ENCODE measurements at regions not wholly inside any gene's neighbourhood (a gene's known extent, or its start where the extent isn't known, plus 50 kb on each side); places are given as distances from the start of the nearest gene placed in this dataset.
"Not testable (repeated sequence)": the region's sequence is repeated elsewhere in the genome, so short reads cannot be mapped to it uniquely, and the experiment has no call there.

DNA sequence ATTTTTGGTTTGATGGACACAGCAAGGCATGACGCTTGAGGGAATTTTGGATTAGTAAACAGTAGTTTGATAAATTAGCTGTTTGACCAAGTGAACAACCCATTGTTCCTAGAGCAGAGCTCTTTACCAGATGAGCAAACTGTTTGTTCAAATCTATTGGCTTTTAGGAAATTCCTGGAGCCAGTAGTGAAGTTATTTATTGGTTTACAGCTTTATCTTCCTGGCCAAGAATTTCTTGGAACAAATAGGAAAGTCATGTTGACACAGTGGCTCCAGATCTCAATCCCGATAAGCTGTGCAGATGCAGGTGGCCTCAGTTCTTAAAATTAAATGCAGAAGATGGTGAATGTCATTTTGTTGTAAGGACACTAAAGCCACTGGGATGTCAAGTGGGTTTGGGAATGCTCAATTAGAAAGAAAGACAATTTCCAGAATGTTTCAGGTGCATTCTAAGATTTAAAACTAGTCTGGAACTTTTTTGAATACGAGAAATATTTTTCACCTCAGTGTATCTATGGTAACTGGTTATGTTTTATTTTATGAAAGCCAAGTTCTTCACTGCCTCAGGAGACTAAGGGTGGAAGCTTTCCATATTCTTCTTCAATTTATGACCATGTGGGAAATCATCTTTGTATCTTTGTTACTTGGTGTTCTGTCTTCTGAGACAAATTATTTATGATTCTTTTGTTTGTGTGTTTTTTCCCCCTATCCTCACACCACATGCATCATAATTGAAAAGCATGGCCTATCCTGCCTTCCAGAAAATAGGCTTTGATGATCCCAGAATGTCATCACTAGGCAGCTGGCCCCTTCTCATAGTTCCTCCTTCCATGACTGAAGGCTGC is 554.5 kb downstream of the STIM2 start:
- no peaks in the 10 kb centered on the region for H3K4me1 ChIP-seq (ENCODE audit: control insufficient read depth, insufficient read depth, low read length)
- H3K4me3 ChIP-seq (ENCODE audit: low read length), result no peak overlapping the region
- H3K36me3 ChIP-seq (ENCODE audit: control insufficient read depth, insufficient read depth, low read length), result no peaks in the 10 kb centered on the region
- H3K27me3 ChIP-seq (ENCODE audit: control insufficient read depth, insufficient read depth, low read length), result no peaks in the 10 kb centered on the region
- no peak overlapping the region for H3K9ac ChIP-seq (ENCODE audit: low read length)
- no peak overlapping the region for H3K27ac ChIP-seq (ENCODE audit: low read depth, low read length)

DNA sequence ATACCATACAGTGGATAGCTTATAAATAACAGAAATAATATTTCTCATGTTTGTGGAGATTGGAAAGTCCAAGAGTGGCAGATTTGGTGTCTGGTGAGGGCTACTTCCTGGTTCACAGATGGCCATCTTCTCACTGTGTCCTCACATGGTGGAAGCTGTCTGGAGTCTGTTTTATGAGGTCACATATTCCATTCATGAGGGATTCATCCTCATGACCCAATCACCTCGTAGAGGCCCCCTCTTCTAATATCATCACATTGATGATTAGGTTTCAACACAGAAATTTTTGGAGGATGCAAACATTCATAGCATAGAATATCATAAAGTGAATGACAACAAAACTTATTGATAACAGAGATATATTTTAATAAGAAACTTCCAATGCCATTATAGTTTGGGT is 568.0 kb downstream of the STIM2 start:
- H3K4me1 ChIP-seq (ENCODE audit: control insufficient read depth, insufficient read depth, low read length), result no peaks in the 10 kb centered on the region
- no peak overlapping the region for H3K27ac ChIP-seq (ENCODE audit: low read depth, low read length)
- H3K9ac ChIP-seq (ENCODE audit: low read length), result no peak overlapping the region
- no peaks in the 10 kb centered on the region for H3K27me3 ChIP-seq (ENCODE audit: control insufficient read depth, insufficient read depth, low read length)
- H3K4me3 ChIP-seq (ENCODE audit: low read length), result no peak overlapping the region
- H3K36me3 ChIP-seq (ENCODE audit: control insufficient read depth, insufficient read depth, low read length), result no peaks in the 10 kb centered on the region

DNA sequence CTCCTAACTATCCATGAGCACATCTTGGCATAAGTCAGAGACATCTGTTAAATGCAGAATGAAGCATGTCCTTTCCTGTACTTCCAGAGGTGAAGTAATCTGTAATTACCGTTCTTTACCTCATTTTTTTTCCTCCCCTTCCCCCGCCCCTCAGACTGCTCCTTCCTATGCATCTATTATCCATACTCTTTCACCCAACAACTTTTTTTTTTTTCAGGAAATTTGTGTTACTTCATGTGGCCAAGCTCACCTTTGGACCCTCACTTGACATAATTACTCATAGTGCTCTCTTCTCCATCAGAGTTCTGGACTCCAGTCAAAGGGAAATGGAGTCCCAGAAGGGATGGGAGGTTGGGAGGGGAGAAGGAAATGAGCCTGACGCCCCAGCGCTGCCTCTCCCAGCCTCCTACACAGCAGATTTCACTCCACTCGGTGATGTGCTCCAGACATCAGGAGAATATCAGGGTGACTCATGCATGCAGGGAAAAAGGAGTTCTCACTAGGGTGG is 568.8 kb downstream of the STIM2 start:
- no peak overlapping the region for H3K27ac ChIP-seq (ENCODE audit: low read depth, low read length)
- H3K27me3 ChIP-seq (ENCODE audit: control insufficient read depth, insufficient read depth, low read length), result no peaks in the 10 kb centered on the region

DNA sequence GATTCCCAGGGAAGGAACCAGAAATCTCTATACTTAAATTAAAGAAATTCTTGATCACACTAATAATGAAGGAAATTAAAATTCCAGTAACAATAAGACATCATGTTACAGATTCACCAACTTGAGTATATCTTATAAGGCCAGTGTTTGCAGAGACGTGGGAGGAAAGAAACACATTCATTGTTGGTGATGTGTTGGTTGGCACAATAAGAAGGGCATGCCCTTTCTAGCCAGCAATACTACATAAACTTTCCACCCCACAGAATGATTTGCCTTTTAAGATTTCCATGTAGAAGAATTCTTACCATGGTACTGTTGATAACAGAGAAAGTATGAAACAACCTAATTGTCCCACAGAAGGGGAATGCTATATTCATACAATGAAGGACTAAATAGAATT is 581.5 kb downstream of the STIM2 start:
- H3K4me3 ChIP-seq (ENCODE audit: low read length), result no peak overlapping the region
- no peaks in the 10 kb centered on the region for H3K36me3 ChIP-seq (ENCODE audit: control insufficient read depth, insufficient read depth, low read length)
- no peaks in the 10 kb centered on the region for H3K27me3 ChIP-seq (ENCODE audit: control insufficient read depth, insufficient read depth, low read length)
- H3K27ac ChIP-seq (ENCODE audit: low read depth, low read length), result no peak overlapping the region
- H3K4me1 ChIP-seq (ENCODE audit: control insufficient read depth, insufficient read depth, low read length), result no peaks in the 10 kb centered on the region
- no peak overlapping the region for H3K9ac ChIP-seq (ENCODE audit: low read length)

More for the DNA sequence above, 568.8 kb downstream of the STIM2 start:
- H3K4me1 ChIP-seq (ENCODE audit: control insufficient read depth, insufficient read depth, low read length), result no peaks in the 10 kb centered on the region
- H3K36me3 ChIP-seq (ENCODE audit: control insufficient read depth, insufficient read depth, low read length), result no peaks in the 10 kb centered on the region
- H3K9ac ChIP-seq (ENCODE audit: low read length), result no peak overlapping the region
- H3K4me3 ChIP-seq (ENCODE audit: low read length), result no peak overlapping the region

DNA sequence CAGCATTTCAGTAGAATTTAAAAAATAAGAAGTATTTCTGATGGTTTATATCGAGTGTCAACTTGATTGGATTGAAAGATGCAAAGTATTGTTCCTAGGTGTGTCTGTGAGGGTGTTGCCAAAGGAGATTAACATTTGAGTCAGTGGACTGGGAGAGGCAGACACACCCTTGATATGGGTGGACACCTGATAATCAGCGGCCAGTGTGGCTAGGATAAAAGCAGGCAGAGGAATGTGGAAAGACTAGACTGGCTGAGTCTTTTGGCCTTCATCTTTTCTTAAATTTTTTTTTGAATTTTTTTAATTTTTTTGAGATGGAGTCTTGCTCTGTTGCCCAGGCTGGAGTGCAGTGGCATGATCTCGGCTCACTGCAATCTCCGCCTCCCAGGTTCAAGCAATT is 582.0 kb downstream of the STIM2 start:
- H3K36me3 ChIP-seq (ENCODE audit: control insufficient read depth, insufficient read depth, low read length); H3K4me3 ChIP-seq (ENCODE audit: low read length); H3K27ac ChIP-seq (ENCODE audit: low read depth, low read length); H3K9ac ChIP-seq (ENCODE audit: low read length); H3K27me3 ChIP-seq (ENCODE audit: control insufficient read depth, insufficient read depth, low read length); H3K4me1 ChIP-seq (ENCODE audit: control insufficient read depth, insufficient read depth, low read length): not testable (repeated sequence)

DNA sequence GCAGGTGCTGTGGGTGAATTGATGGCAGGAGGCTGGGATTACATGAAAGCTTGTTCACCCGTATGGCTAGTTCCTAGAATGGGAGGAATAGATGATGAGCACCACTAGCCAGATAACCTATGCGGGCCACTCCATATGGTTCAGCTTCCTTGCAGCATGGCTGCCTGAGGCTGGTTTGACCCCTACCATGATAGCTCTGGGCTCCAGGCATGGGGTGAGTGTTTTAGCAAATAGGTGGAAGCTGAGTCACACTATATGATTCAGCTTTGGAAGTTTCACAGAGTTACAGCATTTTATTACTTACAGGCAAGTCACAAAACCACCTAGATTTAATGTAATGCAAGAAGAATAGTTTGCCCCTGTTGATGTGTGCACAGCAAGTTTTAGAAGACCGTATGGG is 603.2 kb downstream of the STIM2 start:
- Histone ChIP-seq H3K9ac (ENCODE audit: low read length) (no peak overlapping the region), H3K27me3 (ENCODE audit: control insufficient read depth, insufficient read depth, low read length) (no peaks in the 10 kb centered on the region), H3K36me3 (ENCODE audit: control insufficient read depth, insufficient read depth, low read length) (no peaks in the 10 kb centered on the region), H3K27ac (ENCODE audit: low read depth, low read length) (no peak overlapping the region), H3K4me1 (ENCODE audit: control insufficient read depth, insufficient read depth, low read length) (no peaks in the 10 kb centered on the region), H3K4me3 (ENCODE audit: low read length) (no peak overlapping the region)

DNA sequence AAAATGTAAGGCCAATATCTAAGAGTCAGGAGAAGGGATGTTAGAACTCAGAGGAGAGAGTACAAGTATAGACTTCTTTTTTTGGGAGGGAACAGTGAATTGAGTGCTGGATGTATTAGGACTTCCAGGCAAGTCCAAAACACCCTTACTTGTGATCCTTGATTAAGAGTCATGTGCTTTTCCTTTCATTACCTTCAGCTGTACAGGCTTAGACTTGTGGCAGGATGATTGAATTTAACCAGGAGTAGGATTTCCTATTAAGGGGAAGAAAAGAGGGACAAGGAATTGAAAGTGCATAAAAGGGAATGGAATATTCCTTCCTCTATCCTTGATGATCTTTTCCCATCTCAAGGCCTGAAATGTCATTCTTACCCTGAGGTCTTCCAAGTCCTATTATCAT is 606.7 kb downstream of the STIM2 start:
- Histone ChIP-seq H3K4me1 (ENCODE audit: control insufficient read depth, insufficient read depth, low read length) (no peaks in the 10 kb centered on the region), H3K4me3 (ENCODE audit: low read length) (no peak overlapping the region), H3K36me3 (ENCODE audit: control insufficient read depth, insufficient read depth, low read length) (no peaks in the 10 kb centered on the region), H3K9ac (ENCODE audit: low read length) (no peak overlapping the region), H3K27me3 (ENCODE audit: control insufficient read depth, insufficient read depth, low read length) (no peaks in the 10 kb centered on the region), H3K27ac (ENCODE audit: low read depth, low read length) (no peak overlapping the region)

DNA sequence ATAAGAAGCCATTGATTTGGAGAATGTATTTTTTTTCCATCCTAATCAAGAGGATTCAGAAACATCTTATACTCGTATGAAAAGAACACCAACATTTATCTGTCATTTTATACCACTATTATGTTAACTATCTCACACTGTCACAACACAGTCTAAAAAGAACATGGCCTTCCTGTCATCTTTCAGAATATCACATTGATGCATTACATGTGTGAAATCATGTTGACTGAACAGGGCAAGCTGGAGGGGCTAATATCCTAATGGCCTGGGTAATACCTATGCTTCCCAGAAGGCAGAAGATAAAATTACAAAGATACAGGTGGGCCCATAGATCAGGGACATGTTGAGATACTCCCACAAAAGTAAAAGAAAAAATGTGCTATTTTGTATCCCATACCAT is 611.7 kb downstream of the STIM2 start:
- no peaks in the 10 kb centered on the region for H3K36me3 ChIP-seq (ENCODE audit: control insufficient read depth, insufficient read depth, low read length)
- H3K4me1 ChIP-seq (ENCODE audit: control insufficient read depth, insufficient read depth, low read length), result no peaks in the 10 kb centered on the region
- H3K27ac ChIP-seq (ENCODE audit: low read depth, low read length), result no peak overlapping the region
- no peak overlapping the region for H3K9ac ChIP-seq (ENCODE audit: low read length)
- no peak overlapping the region for H3K4me3 ChIP-seq (ENCODE audit: low read length)
- H3K27me3 ChIP-seq (ENCODE audit: control insufficient read depth, insufficient read depth, low read length), result no peaks in the 10 kb centered on the region

DNA sequence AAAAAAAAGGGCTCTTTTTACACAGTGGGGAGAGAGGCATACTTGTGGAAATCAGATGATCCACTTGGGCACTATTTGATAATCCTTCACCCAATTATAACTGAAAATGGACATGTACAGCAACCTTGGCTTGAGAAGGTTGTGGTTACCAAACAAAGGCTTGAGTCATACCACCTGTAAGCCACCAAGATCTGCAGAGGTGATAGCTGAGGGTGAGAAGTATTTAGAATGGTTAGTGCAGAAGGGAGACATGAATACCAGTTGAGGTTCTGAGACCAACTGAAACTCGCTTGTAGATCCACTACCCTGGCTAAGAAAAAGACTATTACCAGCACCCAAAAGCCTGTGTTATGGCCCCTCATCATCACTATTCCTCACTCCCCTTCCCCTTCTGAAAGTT is 614.0 kb downstream of the STIM2 start:
- H3K36me3 ChIP-seq (ENCODE audit: control insufficient read depth, insufficient read depth, low read length), result no peaks in the 10 kb centered on the region
- no peak overlapping the region for H3K27ac ChIP-seq (ENCODE audit: low read depth, low read length)
- no peak overlapping the region for H3K4me3 ChIP-seq (ENCODE audit: low read length)
- no peaks in the 10 kb centered on the region for H3K4me1 ChIP-seq (ENCODE audit: control insufficient read depth, insufficient read depth, low read length)
- H3K27me3 ChIP-seq (ENCODE audit: control insufficient read depth, insufficient read depth, low read length), result no peaks in the 10 kb centered on the region
- H3K9ac ChIP-seq (ENCODE audit: low read length), result no peak overlapping the region

DNA sequence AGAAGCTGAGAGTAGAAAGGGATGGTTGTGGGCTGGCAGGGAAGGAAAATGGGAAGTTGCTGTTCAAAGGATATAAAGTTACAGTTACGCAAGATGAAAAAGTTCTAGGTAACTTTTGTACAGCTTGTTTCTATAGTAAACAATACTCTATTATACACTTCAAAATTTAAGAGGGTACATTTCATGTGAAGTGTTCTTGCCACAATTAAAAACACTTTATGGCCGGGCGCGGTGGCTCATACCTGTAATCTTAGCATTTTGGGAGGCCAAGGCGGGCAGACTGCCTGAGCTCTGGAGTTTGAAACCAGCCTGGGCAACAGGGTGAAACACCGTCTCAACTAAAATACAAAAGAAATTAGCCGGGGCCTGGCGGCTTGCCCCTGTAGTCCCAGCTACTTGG is 623.6 kb downstream of the STIM2 start:
- no peak overlapping the region for H3K4me3 ChIP-seq (ENCODE audit: low read length)
- H3K27ac ChIP-seq (ENCODE audit: low read depth, low read length), result no peak overlapping the region
- H3K9ac ChIP-seq (ENCODE audit: low read length), result no peak overlapping the region
- no peaks in the 10 kb centered on the region for H3K27me3 ChIP-seq (ENCODE audit: control insufficient read depth, insufficient read depth, low read length)
- no peaks in the 10 kb centered on the region for H3K36me3 ChIP-seq (ENCODE audit: control insufficient read depth, insufficient read depth, low read length)
- H3K4me1 ChIP-seq (ENCODE audit: control insufficient read depth, insufficient read depth, low read length), result no peaks in the 10 kb centered on the region

DNA sequence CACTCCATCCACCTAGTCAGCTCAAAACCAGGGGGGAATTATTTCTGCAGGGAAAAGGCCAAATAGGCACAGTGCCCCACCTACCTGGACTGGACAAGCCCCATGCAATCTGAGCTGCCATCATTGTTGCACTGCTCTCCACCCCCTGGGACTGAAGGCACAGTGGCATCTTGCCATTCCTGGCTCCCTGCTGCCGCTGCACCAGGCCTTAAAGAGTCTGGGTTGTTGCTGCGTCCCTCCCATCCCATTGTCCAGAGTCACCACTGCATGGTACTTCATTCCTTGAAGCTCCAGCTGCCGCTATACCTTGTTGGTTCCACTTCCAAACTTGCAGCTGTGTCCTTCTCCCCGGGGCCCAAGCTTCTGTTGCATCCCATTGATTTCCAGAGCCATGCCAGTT is 629.7 kb downstream of the STIM2 start:
- Histone ChIP-seq H3K4me1 (ENCODE audit: control insufficient read depth, insufficient read depth, low read length) (no peaks in the 10 kb centered on the region), H3K36me3 (ENCODE audit: control insufficient read depth, insufficient read depth, low read length) (no peaks in the 10 kb centered on the region), H3K27me3 (ENCODE audit: control insufficient read depth, insufficient read depth, low read length) (no peaks in the 10 kb centered on the region), H3K4me3 (ENCODE audit: low read length) (no peak overlapping the region), H3K9ac (ENCODE audit: low read length) (no peak overlapping the region), H3K27ac (ENCODE audit: low read depth, low read length) (no peak overlapping the region)

DNA sequence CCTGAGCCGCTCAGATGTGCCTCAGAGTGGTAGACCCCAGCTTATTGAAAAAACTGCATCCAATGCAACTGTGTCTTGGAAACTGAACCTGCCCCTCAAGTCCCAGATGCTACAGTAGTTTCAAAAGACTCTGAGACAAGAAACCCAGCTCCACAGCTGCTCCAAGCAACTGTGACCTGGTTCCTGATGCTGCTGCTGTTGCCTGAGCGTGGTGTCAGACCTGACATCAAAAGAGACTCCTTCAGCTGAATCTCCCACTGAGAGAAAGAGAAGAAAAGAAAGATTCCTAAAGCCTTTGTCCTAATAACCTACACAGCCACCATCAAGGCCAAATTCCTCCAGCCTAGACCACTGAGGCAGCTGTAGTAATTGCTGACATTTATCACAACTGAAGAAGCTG is 630.1 kb downstream of the STIM2 start:
- H3K27me3 ChIP-seq (ENCODE audit: control insufficient read depth, insufficient read depth, low read length), result no peaks in the 10 kb centered on the region
- no peaks in the 10 kb centered on the region for H3K4me1 ChIP-seq (ENCODE audit: control insufficient read depth, insufficient read depth, low read length)
- no peak overlapping the region for H3K9ac ChIP-seq (ENCODE audit: low read length)
- no peak overlapping the region for H3K27ac ChIP-seq (ENCODE audit: low read depth, low read length)
- no peak overlapping the region for H3K4me3 ChIP-seq (ENCODE audit: low read length)
- H3K36me3 ChIP-seq (ENCODE audit: control insufficient read depth, insufficient read depth, low read length), result no peaks in the 10 kb centered on the region

DNA sequence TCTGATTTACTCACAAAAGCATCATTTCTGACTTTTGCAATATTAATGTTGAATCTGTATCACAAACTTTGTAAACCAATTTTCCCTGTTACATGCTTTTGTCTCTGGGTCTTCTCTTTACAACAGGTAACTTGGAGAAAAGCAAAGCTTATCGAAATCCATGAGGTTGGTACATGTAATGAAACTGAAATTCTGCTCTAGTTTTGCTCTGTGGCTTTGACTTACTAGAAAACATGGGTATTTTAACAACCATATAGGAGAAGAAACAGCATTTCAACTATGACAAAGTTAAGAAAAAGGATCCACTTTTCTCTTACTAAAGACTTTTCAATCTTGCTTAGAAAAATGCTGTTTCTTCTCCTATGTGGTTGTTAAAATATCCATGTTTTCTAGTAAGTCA is 645.8 kb downstream of the STIM2 start:
- Histone ChIP-seq H3K4me3 (ENCODE audit: low read length) (no peak overlapping the region), H3K36me3 (ENCODE audit: control insufficient read depth, insufficient read depth, low read length) (no peaks in the 10 kb centered on the region), H3K27ac (ENCODE audit: low read depth, low read length) (no peak overlapping the region), H3K27me3 (ENCODE audit: control insufficient read depth, insufficient read depth, low read length) (no peaks in the 10 kb centered on the region), H3K4me1 (ENCODE audit: control insufficient read depth, insufficient read depth, low read length) (no peaks in the 10 kb centered on the region), H3K9ac (ENCODE audit: low read length) (no peak overlapping the region)
